PC-9 (cell line): ENCODE measurements at regions not wholly inside any gene's neighbourhood (a gene's known extent, or its start where the extent isn't known, plus 50 kb on each side); places are given as distances from the start of the nearest gene placed in this dataset.

ENCODE experiments used
- EZH2 ChIP-seq: fragments of 200-600 bp; sonication (generic); IDR thresholded peaks from 2 replicates; pipeline ENCODE4 v1.8.0; 2017; ENCODE audit warnings: antibody characterized with exemption, low read depth
- TF ChIP-seq, protein P1 (sequence below): fragments of 200-600 bp; sonication (generic); conservative IDR thresholded peaks from 2 replicates; pipeline ENCODE4 v1.6.1; 2017; ENCODE audit warnings: mixed run types, antibody characterized with exemption, mild to moderate bottlenecking, moderate library complexity

- TF ChIP-seq, protein P1, sequence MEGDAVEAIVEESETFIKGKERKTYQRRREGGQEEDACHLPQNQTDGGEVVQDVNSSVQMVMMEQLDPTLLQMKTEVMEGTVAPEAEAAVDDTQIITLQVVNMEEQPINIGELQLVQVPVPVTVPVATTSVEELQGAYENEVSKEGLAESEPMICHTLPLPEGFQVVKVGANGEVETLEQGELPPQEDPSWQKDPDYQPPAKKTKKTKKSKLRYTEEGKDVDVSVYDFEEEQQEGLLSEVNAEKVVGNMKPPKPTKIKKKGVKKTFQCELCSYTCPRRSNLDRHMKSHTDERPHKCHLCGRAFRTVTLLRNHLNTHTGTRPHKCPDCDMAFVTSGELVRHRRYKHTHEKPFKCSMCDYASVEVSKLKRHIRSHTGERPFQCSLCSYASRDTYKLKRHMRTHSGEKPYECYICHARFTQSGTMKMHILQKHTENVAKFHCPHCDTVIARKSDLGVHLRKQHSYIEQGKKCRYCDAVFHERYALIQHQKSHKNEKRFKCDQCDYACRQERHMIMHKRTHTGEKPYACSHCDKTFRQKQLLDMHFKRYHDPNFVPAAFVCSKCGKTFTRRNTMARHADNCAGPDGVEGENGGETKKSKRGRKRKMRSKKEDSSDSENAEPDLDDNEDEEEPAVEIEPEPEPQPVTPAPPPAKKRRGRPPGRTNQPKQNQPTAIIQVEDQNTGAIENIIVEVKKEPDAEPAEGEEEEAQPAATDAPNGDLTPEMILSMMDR, result no peak
- TF ChIP-seq EZH2, result no peak
Measured at GRCh38 chr5:62786099-62786498, 207.5 kb downstream of the LRRC70 start.
